ENCODE measurements at regions not wholly inside any gene's neighbourhood (a gene's known extent, or its start where the extent isn't known, plus 50 kb on each side); places are given as distances from the start of the nearest gene placed in this dataset.

DNA sequence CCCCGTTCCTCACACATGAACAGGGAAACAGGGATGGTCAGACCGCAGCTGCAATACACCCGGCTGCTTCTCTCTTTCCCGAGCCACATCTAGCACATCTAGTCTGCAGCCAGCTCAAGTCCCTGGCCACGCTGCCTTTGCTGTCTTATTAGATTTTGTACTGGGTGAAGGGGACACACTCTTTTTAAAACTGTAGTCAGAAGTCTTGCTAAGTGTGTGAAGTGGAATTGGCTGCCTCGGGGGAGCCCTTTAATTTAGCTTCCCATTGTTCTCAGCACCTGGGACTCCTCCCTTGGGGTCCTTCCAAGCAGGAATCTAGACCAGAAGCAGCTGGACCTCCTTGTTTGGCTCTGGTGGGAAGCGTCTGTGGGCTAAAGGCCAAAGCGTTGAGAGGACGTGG lies 420.0 kb downstream of the CTTN start:
- POLR2A ChIA-PET: no interaction called here
- TF ChIP-seq FOXK2 (IDR thresholded peaks at IDR 0.05) (no peak), CTBP1 (IDR thresholded peaks at IDR 0.05; ENCODE audit: borderline replicate concordance) (no peak), FOXM1 (IDR thresholded peaks at IDR 0.05; ENCODE audit: borderline replicate concordance) (no peak), ZNF384 (IDR thresholded peaks at IDR 0.05) (no peak), ARNT (IDR thresholded peaks at IDR 0.05) (no peak), FOXA1 (IDR thresholded peaks at IDR 0.05) (no peak), SP1 (IDR thresholded peaks at IDR 0.05) (no peak), NFRKB (IDR thresholded peaks at IDR 0.05) (no peak), SUZ12 (IDR thresholded peaks at IDR 0.05) (no peak), ELF4 (IDR thresholded peaks at IDR 0.05) (no peak), BHLHE40 (IDR thresholded peaks at IDR 0.05; ENCODE audit: borderline replicate concordance) (no peak), LEF1 (IDR thresholded peaks at IDR 0.05; ENCODE audit: borderline replicate concordance) (no peak), HDGF (IDR thresholded peaks at IDR 0.05; ENCODE audit: borderline replicate concordance) (no peak), TARDBP (IDR thresholded peaks at IDR 0.05) (no peak), L3MBTL2 (conservative IDR thresholded peaks at IDR 0.05) (no peak)
- DNase-seq (ENCODE audit: extremely low spot score): no peak
- CTCF ChIA-PET: no interaction called here

DNA sequence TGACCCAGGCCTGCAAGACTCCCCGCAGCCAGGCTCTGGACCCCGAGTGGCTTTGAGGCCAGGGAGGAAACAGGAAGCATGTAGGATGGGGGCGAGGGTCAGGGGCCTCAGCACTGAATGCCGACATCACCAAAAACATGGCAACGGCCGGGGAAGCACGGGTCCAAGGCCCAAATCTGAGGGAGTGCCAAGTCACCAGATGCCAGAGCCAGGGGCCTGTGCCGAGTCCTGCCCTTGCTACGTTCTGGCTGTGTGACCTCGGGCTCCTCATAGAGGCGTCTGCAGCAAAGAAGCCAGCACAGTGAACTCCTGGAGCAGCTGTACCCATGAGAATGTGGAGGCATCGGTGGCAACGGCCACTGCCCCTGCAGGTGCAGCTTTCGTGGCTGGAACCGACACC lies 420.7 kb downstream of the CTTN start:
- CTCF ChIA-PET: no interaction called here
- no peak for DNase-seq (ENCODE audit: extremely low spot score)
- TF ChIP-seq ZNF384 (IDR thresholded peaks at IDR 0.05): no peak
- no peak for TF ChIP-seq FOXM1 (IDR thresholded peaks at IDR 0.05; ENCODE audit: borderline replicate concordance)
- TF ChIP-seq L3MBTL2 (conservative IDR thresholded peaks at IDR 0.05): no peak
- TF ChIP-seq, protein P1, sequence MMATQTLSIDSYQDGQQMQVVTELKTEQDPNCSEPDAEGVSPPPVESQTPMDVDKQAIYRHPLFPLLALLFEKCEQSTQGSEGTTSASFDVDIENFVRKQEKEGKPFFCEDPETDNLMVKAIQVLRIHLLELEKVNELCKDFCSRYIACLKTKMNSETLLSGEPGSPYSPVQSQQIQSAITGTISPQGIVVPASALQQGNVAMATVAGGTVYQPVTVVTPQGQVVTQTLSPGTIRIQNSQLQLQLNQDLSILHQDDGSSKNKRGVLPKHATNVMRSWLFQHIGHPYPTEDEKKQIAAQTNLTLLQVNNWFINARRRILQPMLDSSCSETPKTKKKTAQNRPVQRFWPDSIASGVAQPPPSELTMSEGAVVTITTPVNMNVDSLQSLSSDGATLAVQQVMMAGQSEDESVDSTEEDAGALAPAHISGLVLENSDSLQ (IDR thresholded peaks at IDR 0.05): no peak
- TF ChIP-seq SP1 (IDR thresholded peaks at IDR 0.05): no peak
- TF ChIP-seq ARNT (IDR thresholded peaks at IDR 0.05): no peak
- TF ChIP-seq BHLHE40 (IDR thresholded peaks at IDR 0.05; ENCODE audit: borderline replicate concordance): no peak
- TF ChIP-seq ELF4 (IDR thresholded peaks at IDR 0.05): no peak
- no peak for TF ChIP-seq HDGF (IDR thresholded peaks at IDR 0.05; ENCODE audit: borderline replicate concordance)
- no peak for TF ChIP-seq FOXA1 (IDR thresholded peaks at IDR 0.05)
- POLR2A ChIA-PET: no interaction called here

DNA sequence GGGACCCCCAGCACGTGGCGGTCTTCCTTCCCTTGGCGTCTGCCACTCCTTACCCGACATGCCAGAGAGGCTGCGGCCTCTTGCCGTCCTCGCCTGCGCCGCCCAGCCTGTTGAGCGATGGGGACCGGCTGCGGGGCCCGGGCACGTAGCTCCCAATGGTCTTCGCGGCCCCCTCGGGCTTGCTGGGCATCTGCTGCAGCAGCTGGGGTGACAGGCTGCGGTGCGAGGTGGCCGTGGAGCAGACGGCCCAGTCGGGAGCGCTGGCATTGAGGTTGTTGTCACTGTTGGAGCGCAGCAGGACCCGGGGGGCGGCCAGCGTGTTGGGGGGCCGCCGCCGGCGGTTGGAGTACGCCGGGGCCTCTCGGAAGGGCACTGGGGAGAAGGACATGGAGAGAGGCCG lies 422.0 kb downstream of the CTTN start:
- no peak for TF ChIP-seq ZNF384 (IDR thresholded peaks at IDR 0.05)
- no peak for TF ChIP-seq TARDBP (IDR thresholded peaks at IDR 0.05)
- no peak for TF ChIP-seq CTBP1 (IDR thresholded peaks at IDR 0.05; ENCODE audit: borderline replicate concordance)
- TF ChIP-seq SUZ12 (IDR thresholded peaks at IDR 0.05): no peak
- TF ChIP-seq BHLHE40 (IDR thresholded peaks at IDR 0.05; ENCODE audit: borderline replicate concordance): no peak
- TF ChIP-seq FOXK2 (IDR thresholded peaks at IDR 0.05): no peak
- no peak for TF ChIP-seq FOXM1 (IDR thresholded peaks at IDR 0.05; ENCODE audit: borderline replicate concordance)
- no peak for TF ChIP-seq HDGF (IDR thresholded peaks at IDR 0.05; ENCODE audit: borderline replicate concordance)
- TF ChIP-seq LEF1 (IDR thresholded peaks at IDR 0.05; ENCODE audit: borderline replicate concordance): no peak
- POLR2A ChIA-PET: no interaction called here
- no peak for DNase-seq (ENCODE audit: extremely low spot score)
- CTCF ChIA-PET: no interaction called here

DNA sequence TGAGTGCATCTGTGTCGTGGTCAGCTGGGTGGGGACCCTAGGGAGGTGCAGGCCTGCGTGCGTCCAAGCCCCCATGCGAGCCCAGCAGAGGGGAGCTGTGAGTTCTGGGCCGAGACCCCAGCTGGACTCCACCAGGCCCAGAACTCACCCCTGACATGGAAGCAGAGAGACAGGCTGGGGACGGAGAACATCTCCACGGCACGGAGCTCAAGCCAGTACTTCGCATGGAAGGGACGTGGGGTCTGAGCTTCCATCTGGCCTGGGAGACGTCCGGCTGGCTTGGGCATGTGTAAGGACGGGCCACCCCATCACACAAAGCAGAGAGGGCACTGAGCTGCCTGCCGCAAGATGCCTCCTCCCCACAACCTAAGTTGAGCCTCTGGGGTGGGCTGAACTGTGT lies 422.4 kb downstream of the CTTN start:
- POLR2A ChIA-PET: no interaction called here
- CTCF ChIA-PET: no interaction called here

DNA sequence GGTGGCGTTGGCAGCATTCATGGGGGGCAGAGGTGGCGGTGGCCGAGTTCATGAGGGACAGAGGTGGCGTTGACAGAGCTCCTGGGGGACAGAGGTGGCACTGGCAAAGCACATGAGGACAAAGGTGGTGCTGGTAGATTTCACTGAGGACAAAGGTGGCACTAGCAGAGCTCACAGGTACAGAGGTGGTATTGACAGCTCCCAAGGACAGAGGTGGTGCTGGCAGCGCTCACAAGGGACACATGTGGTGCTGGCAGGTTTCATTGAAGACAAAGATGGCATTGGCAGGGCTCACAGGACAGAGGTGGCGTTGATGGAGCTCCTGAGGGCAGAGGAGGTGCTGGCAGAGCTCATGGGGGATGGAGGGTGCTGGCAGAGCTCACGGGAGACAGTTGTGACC lies 425.4 kb downstream of the CTTN start:
- ChIA-PET CTCF (no interaction called here), POLR2A (no interaction called here)
- TF ChIP-seq ELF4 (IDR thresholded peaks at IDR 0.05) (no peak), FOXM1 (IDR thresholded peaks at IDR 0.05; ENCODE audit: borderline replicate concordance) (no peak), L3MBTL2 (conservative IDR thresholded peaks at IDR 0.05) (no peak), FOXK2 (IDR thresholded peaks at IDR 0.05) (no peak), LEF1 (IDR thresholded peaks at IDR 0.05; ENCODE audit: borderline replicate concordance) (no peak), NFRKB (IDR thresholded peaks at IDR 0.05) (no peak), TARDBP (IDR thresholded peaks at IDR 0.05) (no peak), BHLHE40 (IDR thresholded peaks at IDR 0.05; ENCODE audit: borderline replicate concordance) (no peak), HDGF (IDR thresholded peaks at IDR 0.05; ENCODE audit: borderline replicate concordance) (no peak), SUZ12 (IDR thresholded peaks at IDR 0.05) (no peak), CTBP1 (IDR thresholded peaks at IDR 0.05; ENCODE audit: borderline replicate concordance) (no peak), ARNT (IDR thresholded peaks at IDR 0.05) (no peak)
- DNase-seq (ENCODE audit: extremely low spot score): no peak

More for the DNA sequence above, 422.4 kb downstream of the CTTN start:
- TF ChIP-seq L3MBTL2 (conservative IDR thresholded peaks at IDR 0.05) (no peak), BHLHE40 (IDR thresholded peaks at IDR 0.05; ENCODE audit: borderline replicate concordance) (no peak), CTBP1 (IDR thresholded peaks at IDR 0.05; ENCODE audit: borderline replicate concordance) (no peak), SP1 (IDR thresholded peaks at IDR 0.05) (no peak), ELF4 (IDR thresholded peaks at IDR 0.05) (no peak), HDGF (IDR thresholded peaks at IDR 0.05; ENCODE audit: borderline replicate concordance) (no peak), ZNF384 (IDR thresholded peaks at IDR 0.05) (no peak), FOXA1 (IDR thresholded peaks at IDR 0.05) (no peak), LEF1 (IDR thresholded peaks at IDR 0.05; ENCODE audit: borderline replicate concordance) (no peak)
- TF ChIP-seq, protein P1 (IDR thresholded peaks at IDR 0.05): no peak
- no peak for DNase-seq (ENCODE audit: extremely low spot score)

DNA sequence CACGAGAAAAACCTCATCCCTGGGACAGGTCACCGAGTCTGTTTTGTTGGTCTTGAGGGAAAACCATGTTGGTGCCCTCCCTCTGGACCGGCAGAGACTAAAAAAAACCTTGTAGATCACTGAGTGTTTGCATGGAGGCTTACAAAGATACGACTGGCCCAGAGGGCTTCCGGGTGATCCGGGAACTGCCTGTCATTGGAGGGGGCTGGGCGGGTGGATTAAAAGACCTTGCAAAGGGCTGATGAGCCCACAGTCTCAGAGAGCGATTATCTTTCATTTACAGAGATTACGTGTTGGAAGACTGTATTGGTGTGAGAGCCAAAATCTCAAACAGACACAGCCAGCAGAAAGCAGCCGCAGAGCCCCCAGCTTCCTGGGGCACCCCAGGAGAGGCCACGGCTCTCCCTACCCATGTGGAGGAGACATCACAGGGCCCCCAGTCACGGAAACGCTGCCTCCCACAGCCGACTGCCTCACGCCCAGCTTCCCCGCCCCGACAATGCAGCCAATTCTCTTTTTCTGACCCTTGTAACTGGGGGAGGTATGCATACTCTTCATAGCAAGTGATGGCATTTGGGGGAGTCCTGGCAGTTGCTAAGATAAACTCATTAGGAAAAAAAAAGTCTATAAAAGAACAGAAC lies 426.4 kb downstream of the CTTN start:
- TF ChIP-seq FOXM1 (IDR thresholded peaks at IDR 0.05; ENCODE audit: borderline replicate concordance) (no peak), ELF4 (IDR thresholded peaks at IDR 0.05) (no peak), CTBP1 (IDR thresholded peaks at IDR 0.05; ENCODE audit: borderline replicate concordance) (no peak), FOXK2 (IDR thresholded peaks at IDR 0.05) (no peak), LEF1 (IDR thresholded peaks at IDR 0.05; ENCODE audit: borderline replicate concordance) (no peak), BHLHE40 (IDR thresholded peaks at IDR 0.05; ENCODE audit: borderline replicate concordance) (no peak), SUZ12 (IDR thresholded peaks at IDR 0.05) (no peak), TARDBP (IDR thresholded peaks at IDR 0.05) (no peak), SP1 (IDR thresholded peaks at IDR 0.05) (no peak), ARNT (IDR thresholded peaks at IDR 0.05) (no peak), L3MBTL2 (conservative IDR thresholded peaks at IDR 0.05) (no peak), FOXA1 (IDR thresholded peaks at IDR 0.05) (no peak), HDGF (IDR thresholded peaks at IDR 0.05; ENCODE audit: borderline replicate concordance) (no peak), ZNF384 (IDR thresholded peaks at IDR 0.05) (no peak), NFRKB (IDR thresholded peaks at IDR 0.05) (no peak)
- TF ChIP-seq, protein P1 (IDR thresholded peaks at IDR 0.05): no peak
- ChIA-PET POLR2A (no interaction called here), CTCF (no interaction called here)
- no peak for DNase-seq (ENCODE audit: extremely low spot score)

All from HEK293T (cell line).